HEK293 (cell line): ENCODE measurements at regions not wholly inside any gene's neighbourhood (a gene's known extent, or its start where the extent isn't known, plus 50 kb on each side); places are given as distances from the start of the nearest gene placed in this dataset.
A peak's percentile ranks its signal among the peaks of the same experiment; 100 is the strongest.

Source experiments
- BCL11B ChIP-seq: fragments of 450-650 bp; formaldehyde crosslinking; IDR thresholded peaks from 2 replicates; pipeline ENCODE4 v1.5.1; 2016; ENCODE audit warnings: low read depth, missing biosample characterization, missing genetic modification characterization
- FEZF1 ChIP-seq: fragments of 450-650 bp; formaldehyde crosslinking; IDR thresholded peaks from 2 replicates; pipeline ENCODE4 v1.5.1; 2016; ENCODE audit warnings: missing biosample characterization, missing genetic modification characterization
- HOXA7 ChIP-seq: sonication (generic); formaldehyde crosslinking; IDR thresholded peaks from 2 replicates; pipeline ENCODE4 v1.8.1; 2022; ENCODE audit warnings: missing genetic modification reagents, borderline replicate concordance
- HOXD13 ChIP-seq: sonication (generic); formaldehyde crosslinking; IDR thresholded peaks from 2 replicates; pipeline ENCODE4 v1.8.0; 2022; ENCODE audit warnings: missing genetic modification reagents, borderline replicate concordance
- KLF16 ChIP-seq: fragments of 450-650 bp; formaldehyde crosslinking; IDR thresholded peaks from 2 replicates; pipeline ENCODE4 v1.5.1; 2017; ENCODE audit warnings: missing biosample characterization, missing genetic modification characterization
- MYNN ChIP-seq: fragments of 450-650 bp; formaldehyde crosslinking; IDR thresholded peaks from 2 replicates; pipeline ENCODE4 v1.5.1; 2016; ENCODE audit warnings: missing biosample characterization, missing genetic modification characterization, borderline replicate concordance
- MZF1 ChIP-seq: fragments of 450-650 bp; formaldehyde crosslinking; IDR thresholded peaks from 2 replicates; pipeline ENCODE4 v1.5.1; 2017; ENCODE audit warnings: missing biosample characterization, missing genetic modification characterization, borderline replicate concordance
- OSR2 ChIP-seq: fragments of 450-650 bp; formaldehyde crosslinking; IDR thresholded peaks from 2 replicates; pipeline ENCODE4 v1.5.1; 2016; ENCODE audit warnings: missing biosample characterization, missing genetic modification characterization
- OVOL3 ChIP-seq: fragments of 450-650 bp; formaldehyde crosslinking; IDR thresholded peaks from 2 replicates; pipeline ENCODE4 v1.5.1; 2016; ENCODE audit warnings: missing biosample characterization, missing genetic modification characterization
- REPIN1 ChIP-seq: fragments of 450-650 bp; formaldehyde crosslinking; IDR thresholded peaks from 2 replicates; pipeline ENCODE4 v1.5.1; 2017; ENCODE audit warnings: missing biosample characterization, missing genetic modification characterization, low read depth
- WT1 ChIP-seq: fragments of 450-650 bp; formaldehyde crosslinking; IDR thresholded peaks from 2 replicates; pipeline ENCODE4 v1.5.1; 2016; ENCODE audit warnings: missing biosample characterization, missing genetic modification characterization
- YY1 ChIP-seq: fragments of 450-650 bp; formaldehyde crosslinking; IDR thresholded peaks from 2 replicates; pipeline ENCODE4 v1.5.1; 2018; ENCODE audit warnings: missing biosample characterization, missing genetic modification characterization
- YY2 ChIP-seq: fragments of 450-650 bp; formaldehyde crosslinking; IDR thresholded peaks from 2 replicates; pipeline ENCODE4 v1.5.1; 2016; ENCODE audit warnings: missing biosample characterization, missing genetic modification characterization
- ZFHX2 ChIP-seq: fragments of 450-650 bp; formaldehyde crosslinking; conservative IDR thresholded peaks from 2 replicates; pipeline ENCODE4 v1.5.1; 2016; ENCODE audit warnings: missing biosample characterization, missing genetic modification characterization
- ZFP69B ChIP-seq: fragments of 450-650 bp; formaldehyde crosslinking; IDR thresholded peaks from 2 replicates; pipeline ENCODE4 v1.5.1; 2016; ENCODE audit warnings: missing biosample characterization, missing genetic modification characterization
- ZNF10 ChIP-seq: fragments of 450-650 bp; formaldehyde crosslinking; IDR thresholded peaks from 2 replicates; pipeline ENCODE4 v1.5.1; 2017; ENCODE audit warnings: missing biosample characterization, missing genetic modification characterization
- ZNF114 ChIP-seq: fragments of 450-650 bp; formaldehyde crosslinking; IDR thresholded peaks from 2 replicates; pipeline ENCODE4 v1.5.0; 2017; ENCODE audit warnings: missing biosample characterization, missing genetic modification characterization
- ZNF140 ChIP-seq: fragments of 450-650 bp; formaldehyde crosslinking; IDR thresholded peaks from 2 replicates; pipeline ENCODE4 v1.5.1; 2016; ENCODE audit warnings: missing biosample characterization, missing genetic modification characterization
- ZNF174 ChIP-seq: fragments of 450-650 bp; formaldehyde crosslinking; IDR thresholded peaks from 2 replicates; pipeline ENCODE4 v1.5.0; 2017; ENCODE audit warnings: missing biosample characterization, mild to moderate bottlenecking, missing genetic modification characterization
- ZNF19 ChIP-seq: fragments of 450-650 bp; formaldehyde crosslinking; IDR thresholded peaks from 2 replicates; pipeline ENCODE4; 2016; ENCODE audit warnings: missing biosample characterization, missing genetic modification characterization, low read depth
- ZNF2 ChIP-seq: fragments of 450-650 bp; formaldehyde crosslinking; IDR thresholded peaks from 2 replicates; pipeline ENCODE4 v1.5.1; 2016; ENCODE audit warnings: missing biosample characterization, missing genetic modification characterization
- ZNF211 ChIP-seq: fragments of 450-650 bp; formaldehyde crosslinking; IDR thresholded peaks from 2 replicates; pipeline ENCODE4 v1.5.1; 2016; ENCODE audit warnings: low read depth, missing biosample characterization, missing genetic modification characterization
- ZNF248 ChIP-seq: fragments of 450-650 bp; formaldehyde crosslinking; IDR thresholded peaks from 2 replicates; pipeline ENCODE4 v1.5.1; 2017; ENCODE audit warnings: missing biosample characterization, missing genetic modification characterization
- ZNF37A ChIP-seq: fragments of 450-650 bp; IDR thresholded peaks from 2 replicates; pipeline ENCODE4 v1.5.1; 2018; ENCODE audit warnings: missing biosample characterization, missing genetic modification characterization
- ZNF423 ChIP-seq: fragments of 450-650 bp; formaldehyde crosslinking; IDR thresholded peaks from 2 replicates; pipeline ENCODE4 v1.5.1; 2016; ENCODE audit warnings: missing biosample characterization, missing genetic modification characterization
- ZNF473 ChIP-seq: fragments of 450-650 bp; formaldehyde crosslinking; IDR thresholded peaks from 2 replicates; pipeline ENCODE4 v1.5.1; 2017; ENCODE audit warnings: missing biosample characterization, missing genetic modification characterization
- ZNF529 ChIP-seq: fragments of 450-650 bp; formaldehyde crosslinking; IDR thresholded peaks from 2 replicates; pipeline ENCODE4 v1.5.1; 2017; ENCODE audit warnings: missing genetic modification characterization, missing biosample characterization; ENCODE audit not compliant: insufficient replicate concordance
- ZNF544 ChIP-seq: fragments of 450-650 bp; formaldehyde crosslinking; IDR thresholded peaks from 2 replicates; pipeline ENCODE4 v1.5.0; 2017; ENCODE audit warnings: missing biosample characterization, missing genetic modification characterization
- ZNF560 ChIP-seq: fragments of 450-650 bp; formaldehyde crosslinking; IDR thresholded peaks from 2 replicates; pipeline ENCODE4 v1.5.1; 2017; ENCODE audit warnings: missing biosample characterization, missing genetic modification characterization, borderline replicate concordance
- ZNF621 ChIP-seq: fragments of 450-650 bp; formaldehyde crosslinking; IDR thresholded peaks from 2 replicates; pipeline ENCODE4 v1.5.1; 2017; ENCODE audit warnings: missing biosample characterization, missing genetic modification characterization
- ZNF624 ChIP-seq: fragments of 450-650 bp; formaldehyde crosslinking; IDR thresholded peaks from 2 replicates; pipeline ENCODE4 v1.5.1; 2017; ENCODE audit warnings: missing biosample characterization, missing genetic modification characterization
- ZNF658 ChIP-seq: fragments of 450-650 bp; formaldehyde crosslinking; IDR thresholded peaks from 2 replicates; pipeline ENCODE4; 2016; ENCODE audit warnings: missing biosample characterization, missing genetic modification characterization
- ZNF791 ChIP-seq: fragments of 450-650 bp; formaldehyde crosslinking; IDR thresholded peaks from 2 replicates; pipeline ENCODE4 v1.5.1; 2016; ENCODE audit warnings: missing biosample characterization, missing genetic modification characterization
- ZSCAN16 ChIP-seq: fragments of 450-650 bp; formaldehyde crosslinking; IDR thresholded peaks from 2 replicates; pipeline ENCODE4 v1.5.1; 2016; ENCODE audit warnings: missing biosample characterization, missing genetic modification characterization
- TF ChIP-seq, protein P1 (sequence below): fragments of 450-650 bp; IDR thresholded peaks from 2 replicates; pipeline ENCODE4 v1.5.1; 2018; ENCODE audit warnings: missing biosample characterization, mild to moderate bottlenecking, missing genetic modification characterization
- TF ChIP-seq, protein P2 (sequence below): fragments of 450-650 bp; formaldehyde crosslinking; IDR thresholded peaks from 2 replicates; pipeline ENCODE4 v1.5.1; 2017; ENCODE audit warnings: missing biosample characterization, missing genetic modification characterization
- TF ChIP-seq, protein P3 (sequence below): fragments of 450-650 bp; formaldehyde crosslinking; IDR thresholded peaks from 2 replicates; pipeline ENCODE4 v1.5.1; 2016; ENCODE audit warnings: missing biosample characterization, missing genetic modification characterization
- TF ChIP-seq, protein P4 (sequence below): fragments of 450-650 bp; formaldehyde crosslinking; IDR thresholded peaks from 2 replicates; pipeline ENCODE4 v1.5.1; 2016; ENCODE audit warnings: missing biosample characterization, missing genetic modification characterization, low read depth

DNA sequence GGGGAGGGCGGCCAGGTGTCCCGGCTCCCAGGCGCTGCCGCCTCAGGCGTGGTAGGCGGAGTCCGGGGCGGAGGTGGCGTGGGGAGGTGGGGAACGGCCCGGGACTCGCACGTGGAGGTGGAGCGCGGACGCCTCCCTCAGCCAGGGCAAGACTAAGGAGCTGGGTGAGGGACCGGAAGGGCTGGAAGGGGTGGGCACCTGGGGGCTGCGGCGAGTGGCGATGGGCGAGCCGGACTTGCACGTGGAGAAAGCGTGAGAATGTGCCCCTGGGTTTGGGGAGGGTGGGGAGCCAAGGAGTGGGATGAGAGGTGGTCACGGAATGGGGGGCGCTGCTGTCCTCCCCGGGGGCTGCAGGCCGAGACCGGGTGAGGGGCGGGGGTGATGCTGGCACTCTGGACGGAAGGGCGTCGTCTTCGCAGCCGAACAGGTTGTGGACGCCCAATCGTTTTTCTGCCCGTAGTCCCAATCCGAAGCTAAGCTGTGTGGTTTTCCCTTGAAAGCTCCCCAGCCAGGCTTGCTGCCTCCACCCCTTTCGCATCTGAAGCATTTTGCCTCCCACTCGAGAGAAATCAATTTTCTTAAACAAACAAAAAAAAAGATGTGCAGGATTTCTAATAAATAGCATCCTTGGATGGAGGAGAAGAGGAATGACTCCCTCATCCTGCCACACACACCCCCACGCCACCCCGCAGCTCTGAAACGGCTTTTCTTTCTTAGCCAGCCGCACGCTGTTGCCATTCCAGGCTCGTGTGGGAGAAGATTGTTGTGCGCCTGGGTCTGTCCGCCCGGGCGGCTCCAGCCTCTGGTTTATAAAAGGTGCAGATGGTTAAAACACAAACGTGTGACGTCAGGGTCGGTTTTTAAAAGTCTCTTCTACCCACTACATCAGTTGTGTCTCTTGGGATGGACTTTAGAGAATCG, 62.5 kb upstream of the ANKRD28 start (continued):
- no peak for TF ChIP-seq ZNF114
- TF ChIP-seq ZNF624 (tag by site-specific recombination), result no peak
- TF ChIP-seq ZNF529 (tag by site-specific recombination), result no peak
- peak; percentile 73; the same call in 1 of the 2 replicates for TF ChIP-seq BCL11B (tag by site-specific recombination)
- TF ChIP-seq ZSCAN16 (tag by site-specific recombination), result no peak
- TF ChIP-seq ZNF19 (tag by site-specific recombination), result no peak
- no peak for TF ChIP-seq REPIN1
- TF ChIP-seq MYNN, result no peak
- TF ChIP-seq ZNF211 (tag by site-specific recombination), result no peak
- no peak for TF ChIP-seq ZNF37A (tag by site-specific recombination)
- no peak for TF ChIP-seq ZNF791
- no peak for TF ChIP-seq YY2 (tag by site-specific recombination)
- TF ChIP-seq ZFP69B (tag by site-specific recombination), result peak; percentile 73
- no peak for TF ChIP-seq ZNF473 (tag by site-specific recombination)
- no peak; the same call in 1 of the 2 replicates for TF ChIP-seq WT1
- TF ChIP-seq, protein P1, sequence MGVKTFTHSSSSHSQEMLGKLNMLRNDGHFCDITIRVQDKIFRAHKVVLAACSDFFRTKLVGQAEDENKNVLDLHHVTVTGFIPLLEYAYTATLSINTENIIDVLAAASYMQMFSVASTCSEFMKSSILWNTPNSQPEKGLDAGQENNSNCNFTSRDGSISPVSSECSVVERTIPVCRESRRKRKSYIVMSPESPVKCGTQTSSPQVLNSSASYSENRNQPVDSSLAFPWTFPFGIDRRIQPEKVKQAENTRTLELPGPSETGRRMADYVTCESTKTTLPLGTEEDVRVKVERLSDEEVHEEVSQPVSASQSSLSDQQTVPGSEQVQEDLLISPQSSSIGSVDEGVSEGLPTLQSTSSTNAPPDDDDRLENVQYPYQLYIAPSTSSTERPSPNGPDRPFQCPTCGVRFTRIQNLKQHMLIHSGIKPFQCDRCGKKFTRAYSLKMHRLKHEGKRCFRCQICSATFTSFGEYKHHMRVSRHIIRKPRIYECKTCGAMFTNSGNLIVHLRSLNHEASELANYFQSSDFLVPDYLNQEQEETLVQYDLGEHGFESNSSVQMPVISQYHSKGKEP, result no peak
- TF ChIP-seq ZNF174, result no peak
- no peak for TF ChIP-seq ZNF248 (tag by site-specific recombination)
- TF ChIP-seq, protein P2, sequence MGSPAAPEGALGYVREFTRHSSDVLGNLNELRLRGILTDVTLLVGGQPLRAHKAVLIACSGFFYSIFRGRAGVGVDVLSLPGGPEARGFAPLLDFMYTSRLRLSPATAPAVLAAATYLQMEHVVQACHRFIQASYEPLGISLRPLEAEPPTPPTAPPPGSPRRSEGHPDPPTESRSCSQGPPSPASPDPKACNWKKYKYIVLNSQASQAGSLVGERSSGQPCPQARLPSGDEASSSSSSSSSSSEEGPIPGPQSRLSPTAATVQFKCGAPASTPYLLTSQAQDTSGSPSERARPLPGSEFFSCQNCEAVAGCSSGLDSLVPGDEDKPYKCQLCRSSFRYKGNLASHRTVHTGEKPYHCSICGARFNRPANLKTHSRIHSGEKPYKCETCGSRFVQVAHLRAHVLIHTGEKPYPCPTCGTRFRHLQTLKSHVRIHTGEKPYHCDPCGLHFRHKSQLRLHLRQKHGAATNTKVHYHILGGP, result no peak
- TF ChIP-seq ZNF560, result no peak
- TF ChIP-seq ZNF423, result peak; percentile 48; the same call in 1 of the 2 replicates
- 0 out of 2 replicates have a peak, but pooled peaks have one; percentile 5 for TF ChIP-seq OVOL3
- no peak for TF ChIP-seq ZNF544 (tag by site-specific recombination)
- TF ChIP-seq, protein P3, sequence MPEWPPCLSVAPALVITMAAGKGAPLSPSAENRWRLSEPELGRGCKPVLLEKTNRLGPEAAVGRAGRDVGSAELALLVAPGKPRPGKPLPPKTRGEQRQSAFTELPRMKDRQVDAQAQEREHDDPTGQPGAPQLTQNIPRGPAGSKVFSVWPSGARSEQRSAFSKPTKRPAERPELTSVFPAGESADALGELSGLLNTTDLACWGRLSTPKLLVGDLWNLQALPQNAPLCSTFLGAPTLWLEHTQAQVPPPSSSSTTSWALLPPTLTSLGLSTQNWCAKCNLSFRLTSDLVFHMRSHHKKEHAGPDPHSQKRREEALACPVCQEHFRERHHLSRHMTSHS (tag by site-specific recombination), result no peak
- no peak for TF ChIP-seq ZNF658 (tag by site-specific recombination)
- TF ChIP-seq ZNF2 (tag by site-specific recombination), result no peak
- TF ChIP-seq KLF16 (tag by site-specific recombination), result peak; percentile 98
- TF ChIP-seq ZFHX2 (tag by site-specific recombination), result peak; percentile 90
- no peak for TF ChIP-seq HOXD13 (CRISPR knock-in tag)
- TF ChIP-seq OSR2 (tag by site-specific recombination), result no peak
- TF ChIP-seq HOXA7 (CRISPR knock-in tag), result no peak
- TF ChIP-seq ZNF140 (tag by site-specific recombination), result no peak
- TF ChIP-seq ZNF621 (tag by site-specific recombination), result no peak
- TF ChIP-seq, protein P4, sequence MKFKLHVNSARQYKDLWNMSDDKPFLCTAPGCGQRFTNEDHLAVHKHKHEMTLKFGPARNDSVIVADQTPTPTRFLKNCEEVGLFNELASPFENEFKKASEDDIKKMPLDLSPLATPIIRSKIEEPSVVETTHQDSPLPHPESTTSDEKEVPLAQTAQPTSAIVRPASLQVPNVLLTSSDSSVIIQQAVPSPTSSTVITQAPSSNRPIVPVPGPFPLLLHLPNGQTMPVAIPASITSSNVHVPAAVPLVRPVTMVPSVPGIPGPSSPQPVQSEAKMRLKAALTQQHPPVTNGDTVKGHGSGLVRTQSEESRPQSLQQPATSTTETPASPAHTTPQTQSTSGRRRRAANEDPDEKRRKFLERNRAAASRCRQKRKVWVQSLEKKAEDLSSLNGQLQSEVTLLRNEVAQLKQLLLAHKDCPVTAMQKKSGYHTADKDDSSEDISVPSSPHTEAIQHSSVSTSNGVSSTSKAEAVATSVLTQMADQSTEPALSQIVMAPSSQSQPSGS (tag by site-specific recombination), result peak; percentile 82
- no peak for TF ChIP-seq FEZF1 (tag by site-specific recombination)
- no peak; the same call in 1 of the 2 replicates for TF ChIP-seq YY1 (tag by site-specific recombination)
- peak; percentile 28; the same call in 1 of the 2 replicates for TF ChIP-seq ZNF10 (tag by site-specific recombination)
- TF ChIP-seq MZF1 (tag by site-specific recombination), result no peak
